CD4-positive, alpha-beta T cell treated with Interleukin-21 for 1 hour (primary cell): ENCODE measurements at regions not wholly inside any gene's neighbourhood (a gene's known extent, or its start where the extent isn't known, plus 50 kb on each side); places are given as distances from the start of the nearest gene placed in this dataset.

Experiments
- DNase-seq: peaks from one replicate; pipeline ENCODE4 v3.0.0-alpha.2; 2020

GRCh38 chr9:22288661-22289060 lies 158.0 kb upstream of the DMRTA1 start:
- no peak for DNase-seq

GRCh38 chr9:22307013-22307711 lies 139.5 kb upstream of the DMRTA1 start:
- DNase-seq, result peak; percentile 3

GRCh38 chr9:22308177-22308576 lies 138.4 kb upstream of the DMRTA1 start:
- DNase-seq, result no peak

- DNase-seq, result no peak
Measured at GRCh38 chr9:22316645-22317044, 130.0 kb upstream of the DMRTA1 start.

DNA sequence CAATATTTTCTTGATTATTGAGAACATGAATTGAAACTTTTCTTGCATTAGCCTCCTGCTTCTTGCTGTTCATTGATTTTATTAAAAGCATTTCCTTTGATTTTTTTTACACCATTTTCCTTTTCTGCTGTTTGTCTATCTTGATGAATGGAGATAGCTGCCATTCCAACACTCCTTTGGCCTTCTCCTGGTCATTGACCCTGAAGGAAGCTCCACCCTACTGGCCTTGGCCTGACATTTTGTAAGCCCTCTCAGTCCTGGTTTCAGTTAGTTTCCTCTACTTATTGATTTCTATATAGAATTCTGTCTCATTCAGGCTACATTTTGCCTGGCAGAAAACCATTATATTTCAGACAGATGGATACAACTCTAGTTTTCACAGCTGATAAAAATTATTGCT lies 115.1 kb upstream of the DMRTA1 start:
- no peak for DNase-seq

DNA sequence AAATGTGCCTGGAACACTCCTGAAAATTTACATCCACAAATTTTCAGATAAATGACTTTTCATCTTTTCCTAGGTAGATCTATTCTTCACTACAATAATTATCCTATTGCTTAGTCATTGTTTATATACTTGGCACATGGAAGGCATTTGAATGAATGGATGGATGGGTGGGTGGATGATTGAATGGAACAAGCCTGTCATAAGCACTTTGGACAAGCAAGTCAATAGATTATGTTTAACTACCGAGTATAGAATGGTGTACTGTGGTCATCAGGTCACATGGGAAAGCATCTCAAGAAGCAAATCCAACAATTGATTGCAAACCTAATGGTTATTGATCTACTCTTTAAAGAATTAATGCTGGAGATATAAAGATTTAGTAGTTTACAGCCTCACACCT lies 114.4 kb upstream of the DMRTA1 start:
- DNase-seq, result no peak

DNA sequence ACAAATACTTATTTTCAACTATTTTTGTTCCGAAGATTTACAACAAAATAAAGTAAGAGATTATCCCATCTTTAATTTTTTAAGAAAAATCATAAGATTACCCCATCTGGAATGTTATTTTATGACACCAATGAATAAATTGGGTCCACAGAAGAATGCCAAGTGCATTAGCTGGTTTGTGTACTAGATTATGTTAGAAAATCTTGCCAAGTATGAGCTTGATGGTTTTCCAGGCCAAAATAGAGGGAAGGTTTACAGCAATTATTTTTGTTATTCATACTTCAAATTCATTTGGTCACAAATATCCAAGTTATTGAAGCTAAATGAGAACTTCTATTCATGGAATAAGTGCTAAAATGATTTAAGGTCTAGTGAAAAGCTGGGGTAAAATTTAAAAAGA lies 109.4 kb upstream of the DMRTA1 start:
- DNase-seq, result no peak

GRCh38 chr9:22342491-22343217 lies 104.0 kb upstream of the DMRTA1 start:
- no peak for DNase-seq

DNA sequence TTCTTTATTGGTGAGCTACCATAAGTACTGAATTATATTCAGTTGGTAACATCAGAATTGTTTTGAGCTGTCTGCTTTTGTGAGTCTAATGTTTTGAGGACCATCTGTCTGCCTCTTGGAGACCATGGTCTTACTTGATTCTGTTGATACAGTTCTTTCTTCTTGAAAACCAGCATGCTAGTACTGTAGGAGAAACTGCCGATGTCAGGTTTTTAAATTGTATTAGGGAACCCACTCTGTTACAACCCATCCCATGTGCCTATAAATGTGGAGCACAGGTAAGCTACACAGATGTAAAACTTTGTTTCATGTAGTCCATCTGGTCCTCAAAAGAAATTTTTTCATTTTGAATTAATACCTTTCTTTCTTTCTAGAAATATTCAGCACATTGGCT lies 103.4 kb upstream of the DMRTA1 start:
- DNase-seq, result no peak

- no peak for DNase-seq
Measured at GRCh38 chr9:22354699-22355384, 91.8 kb upstream of the DMRTA1 start.

DNA sequence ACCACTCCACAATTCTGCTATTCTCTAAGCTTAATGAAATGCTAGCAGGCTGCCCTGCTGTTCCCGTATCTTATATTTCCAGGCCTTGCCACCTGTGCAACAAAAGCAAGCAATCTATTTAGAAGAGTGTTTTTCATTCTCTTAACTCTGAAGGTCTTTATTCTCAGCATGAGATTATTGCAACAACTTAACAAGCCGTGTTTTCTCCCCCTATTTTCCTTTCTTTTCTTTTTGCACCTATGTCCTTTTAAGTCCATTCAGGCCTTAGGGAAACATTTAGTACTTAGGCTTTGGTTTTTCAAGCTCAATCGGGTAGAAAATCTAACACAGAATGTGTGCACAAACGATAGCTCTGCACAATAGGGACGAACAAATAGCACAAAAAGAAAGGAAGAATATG lies 89.6 kb upstream of the DMRTA1 start:
- no peak for DNase-seq

- DNase-seq, result no peak
Measured at GRCh38 chr9:22363421-22363887, 83.2 kb upstream of the DMRTA1 start.

DNA sequence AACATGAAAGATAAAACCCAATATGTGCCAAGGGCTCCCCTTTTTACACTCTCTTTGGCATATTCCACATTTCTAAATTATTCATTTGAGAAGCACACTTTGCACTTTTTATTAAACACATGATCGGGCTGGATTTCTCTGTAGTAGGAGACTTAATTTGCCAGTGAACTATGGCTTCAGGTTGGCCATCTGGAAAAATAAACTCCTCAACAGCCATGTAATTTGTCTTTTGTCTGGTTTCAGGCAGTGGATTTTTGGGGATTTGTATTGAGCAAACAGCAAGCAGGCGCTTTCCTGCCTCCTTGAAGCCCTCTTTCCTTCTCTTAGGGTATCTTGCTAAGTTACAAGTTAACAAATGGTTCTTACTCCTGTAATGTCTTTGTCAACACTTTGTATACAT lies 73.0 kb upstream of the DMRTA1 start:
- DNase-seq, result no peak

- no peak for DNase-seq
Measured at GRCh38 chr9:22374051-22374450, 72.6 kb upstream of the DMRTA1 start.

DNA sequence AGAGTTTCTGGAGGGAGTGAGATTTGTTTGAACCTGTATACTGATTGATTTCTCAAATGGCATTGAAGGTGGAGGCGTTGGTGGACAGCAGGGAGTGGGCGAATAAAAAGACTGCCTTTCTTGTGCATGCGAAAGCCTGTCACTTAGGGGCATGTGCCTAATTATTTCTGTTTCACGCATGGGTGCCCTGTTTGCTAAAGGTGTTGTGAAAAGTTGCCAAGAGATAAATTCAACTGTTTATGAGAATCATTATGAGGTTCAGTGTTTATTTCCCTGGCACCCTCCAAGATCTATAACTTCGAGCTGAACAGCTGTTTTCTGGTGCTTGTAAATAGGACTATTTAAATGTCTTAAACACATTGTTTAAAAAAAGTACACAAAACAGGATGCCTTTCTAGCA lies 67.4 kb upstream of the DMRTA1 start:
- no peak for DNase-seq

DNA sequence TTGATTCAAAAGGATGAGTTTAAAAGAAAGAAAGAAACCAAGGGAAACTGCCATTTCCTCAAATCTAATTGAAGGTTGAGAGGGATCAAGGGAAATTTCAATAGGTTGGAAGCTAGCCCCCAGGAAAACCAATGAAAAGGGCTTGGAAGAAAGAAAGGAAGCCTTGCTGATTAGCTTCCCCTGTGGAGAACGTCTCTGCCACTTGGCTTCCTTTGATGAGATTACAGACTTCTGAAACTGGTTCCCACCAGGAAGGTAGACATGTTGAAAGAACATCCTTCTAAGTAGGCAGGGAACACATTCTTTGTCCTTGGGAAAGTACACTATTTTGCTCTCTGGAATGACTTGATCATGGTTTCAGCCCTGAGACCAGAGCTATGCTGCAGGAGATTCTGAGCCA lies 65.5 kb upstream of the DMRTA1 start:
- DNase-seq, result no peak

DNA sequence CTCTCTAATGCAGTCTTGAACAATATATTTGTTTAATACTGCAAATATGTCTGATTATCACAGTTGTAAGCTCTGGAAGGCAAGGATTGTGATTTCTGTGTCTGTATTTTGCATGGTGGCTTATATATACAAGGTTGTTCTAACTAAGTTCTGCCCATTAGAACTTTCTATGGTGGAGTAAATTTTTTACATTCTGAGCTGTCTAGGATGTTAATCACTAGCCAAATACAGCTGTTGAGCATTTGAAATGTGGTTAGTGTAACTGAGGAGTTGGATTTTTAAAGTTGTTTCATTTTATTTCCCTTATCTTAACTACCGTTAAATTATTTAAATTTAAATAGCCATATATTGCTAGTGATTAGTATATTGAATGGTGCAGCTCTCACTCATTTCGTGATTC lies 64.3 kb upstream of the DMRTA1 start:
- DNase-seq, result no peak

DNA sequence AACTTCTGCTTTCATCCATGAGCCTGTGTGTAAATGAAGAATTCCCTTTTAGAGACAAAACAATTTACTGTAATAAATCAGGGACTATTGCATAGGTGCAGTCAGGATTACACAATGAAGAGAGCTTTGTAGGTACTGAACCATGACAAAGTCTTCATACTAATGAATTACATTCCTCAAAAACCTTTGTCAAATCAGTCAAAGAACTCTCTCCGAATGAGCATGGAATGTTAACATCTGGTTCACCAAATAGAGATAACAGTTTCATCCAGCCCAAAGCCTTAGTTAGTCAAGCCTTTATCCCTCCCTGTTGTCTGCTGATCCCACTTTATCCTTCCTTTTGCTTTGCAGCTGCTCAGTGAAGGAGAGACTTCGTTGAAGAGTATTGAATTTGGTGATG lies 62.9 kb upstream of the DMRTA1 start:
- no peak for DNase-seq

- no peak for DNase-seq
Measured at GRCh38 chr9:22389271-22389670, 57.4 kb upstream of the DMRTA1 start.

GRCh38 chr9:22392523-22392922 lies 54.1 kb upstream of the DMRTA1 start:
- no peak for DNase-seq

- DNase-seq, result no peak
Measured at GRCh38 chr9:22395687-22396141, 50.9 kb upstream of the DMRTA1 start.
